ENCODE measurements at regions not wholly inside any gene's neighbourhood (a gene's known extent, or its start where the extent isn't known, plus 50 kb on each side); places are given as distances from the start of the nearest gene placed in this dataset.

DNA sequence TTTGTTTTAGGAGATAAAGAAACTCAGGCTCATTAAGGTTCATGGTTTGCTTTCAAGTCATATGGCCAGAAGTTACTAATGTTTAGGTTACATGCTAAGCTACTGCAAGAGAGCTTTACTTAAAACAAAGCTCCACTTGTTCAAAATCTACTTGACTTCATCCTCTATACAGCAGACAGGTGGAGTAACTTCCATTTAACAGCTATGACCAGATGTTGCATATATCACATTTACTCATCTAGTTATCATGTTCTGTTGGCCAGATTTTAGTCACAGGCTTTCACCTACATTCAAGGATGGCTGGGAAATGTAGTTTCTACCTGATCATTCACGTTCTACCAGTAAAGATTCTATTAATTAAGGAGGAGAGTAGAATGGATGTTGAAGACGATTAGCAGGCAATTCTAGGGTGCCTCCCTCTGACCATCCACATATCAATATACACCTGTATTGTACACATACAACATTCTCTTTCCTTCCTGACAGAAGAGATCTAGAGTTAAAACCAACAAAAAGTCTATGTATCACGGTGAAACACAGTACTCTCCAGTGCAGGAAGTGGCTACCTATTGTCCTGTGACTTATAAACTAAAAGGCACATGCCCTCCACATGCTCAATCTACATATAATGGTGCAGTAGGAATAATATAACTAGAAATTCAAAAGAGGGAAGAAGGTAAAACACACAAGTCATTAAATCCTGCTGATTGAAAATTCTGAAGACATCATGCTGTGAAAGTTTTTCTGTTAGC, 488.0 kb downstream of the MDFIC start:
- TF ChIP-seq, protein P1, sequence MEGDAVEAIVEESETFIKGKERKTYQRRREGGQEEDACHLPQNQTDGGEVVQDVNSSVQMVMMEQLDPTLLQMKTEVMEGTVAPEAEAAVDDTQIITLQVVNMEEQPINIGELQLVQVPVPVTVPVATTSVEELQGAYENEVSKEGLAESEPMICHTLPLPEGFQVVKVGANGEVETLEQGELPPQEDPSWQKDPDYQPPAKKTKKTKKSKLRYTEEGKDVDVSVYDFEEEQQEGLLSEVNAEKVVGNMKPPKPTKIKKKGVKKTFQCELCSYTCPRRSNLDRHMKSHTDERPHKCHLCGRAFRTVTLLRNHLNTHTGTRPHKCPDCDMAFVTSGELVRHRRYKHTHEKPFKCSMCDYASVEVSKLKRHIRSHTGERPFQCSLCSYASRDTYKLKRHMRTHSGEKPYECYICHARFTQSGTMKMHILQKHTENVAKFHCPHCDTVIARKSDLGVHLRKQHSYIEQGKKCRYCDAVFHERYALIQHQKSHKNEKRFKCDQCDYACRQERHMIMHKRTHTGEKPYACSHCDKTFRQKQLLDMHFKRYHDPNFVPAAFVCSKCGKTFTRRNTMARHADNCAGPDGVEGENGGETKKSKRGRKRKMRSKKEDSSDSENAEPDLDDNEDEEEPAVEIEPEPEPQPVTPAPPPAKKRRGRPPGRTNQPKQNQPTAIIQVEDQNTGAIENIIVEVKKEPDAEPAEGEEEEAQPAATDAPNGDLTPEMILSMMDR (IDR thresholded peaks at IDR 0.05), result no peak
- TF ChIP-seq POLR2A (IDR thresholded peaks at IDR 0.05), result no peak

All from right lobe of liver (tissue), 4 donors.